ENCODE measurements at regions not wholly inside any gene's neighbourhood (a gene's known extent, or its start where the extent isn't known, plus 50 kb on each side); places are given as distances from the start of the nearest gene placed in this dataset.
A peak's percentile ranks its signal among the peaks of the same experiment; 100 is the strongest.

- Histone ChIP-seq H3K27me3 (ENCODE audit: low read depth) (no peaks in the 10 kb centered on the region), H3K4me3 (no peak overlapping the region), H3K36me3 (no peaks in the 10 kb centered on the region), H3K27ac (no peak overlapping the region), H3K4me1 (no peaks in the 10 kb centered on the region), H3K9me3 (no peaks in the 10 kb centered on the region)
- intact Hi-C loops (cut with DNase I), result no loop called here
- ATAC-seq (no peak), DNase-seq (no peak)
- no peak for TF ChIP-seq CTCF (IDR thresholded peaks at IDR 0.05)
Measured at GRCh38 chr13:74438901-74439300, 304.7 kb upstream of the KLF12 start.

- TF ChIP-seq CTCF (IDR thresholded peaks at IDR 0.05), result no peak
- DNase-seq, result no peak
- no peak overlapping the region for H3K4me3 ChIP-seq
- no peaks in the 10 kb centered on the region for H3K27me3 ChIP-seq (ENCODE audit: low read depth)
- no peaks in the 10 kb centered on the region for H3K9me3 ChIP-seq
- no peaks in the 10 kb centered on the region for H3K36me3 ChIP-seq
- intact Hi-C loops (cut with DNase I), result no loop called here
- no peaks in the 10 kb centered on the region for H3K4me1 ChIP-seq
- no peak for ATAC-seq
- H3K27ac ChIP-seq, result no peak overlapping the region
Measured at GRCh38 chr13:74434782-74435181, 300.6 kb upstream of the KLF12 start.

GRCh38 chr13:74424455-74424854, 290.3 kb upstream of the KLF12 start:
- ATAC-seq, result no peak

GRCh38 chr13:74423434-74423833, 289.2 kb upstream of the KLF12 start:
- DNase-seq (no peak), ATAC-seq (no peak)
- Histone ChIP-seq H3K4me3 (no peak overlapping the region), H3K27ac (no peak overlapping the region), H3K27me3 (ENCODE audit: low read depth) (no peaks in the 10 kb centered on the region), H3K4me1 (no peaks in the 10 kb centered on the region), H3K9me3 (no peaks in the 10 kb centered on the region), H3K36me3 (no peaks in the 10 kb centered on the region)
- no peak for TF ChIP-seq CTCF (IDR thresholded peaks at IDR 0.05)
- intact Hi-C loops (cut with DNase I), result no loop called here

More at GRCh38 chr13:74424455-74424854, 290.3 kb upstream of the KLF12 start:
- no peak for DNase-seq
- intact Hi-C loops (cut with DNase I), result no loop called here
- H3K9me3 ChIP-seq, result no peaks in the 10 kb centered on the region
- H3K27me3 ChIP-seq (ENCODE audit: low read depth), result no peaks in the 10 kb centered on the region
- no peak overlapping the region for H3K4me3 ChIP-seq
- no peaks in the 10 kb centered on the region for H3K4me1 ChIP-seq
- no peak for TF ChIP-seq CTCF (IDR thresholded peaks at IDR 0.05)
- no peaks in the 10 kb centered on the region for H3K36me3 ChIP-seq
- H3K27ac ChIP-seq, result no peak overlapping the region

GRCh38 chr13:74414458-74414857, 280.3 kb upstream of the KLF12 start:
- no peaks in the 10 kb centered on the region for H3K4me1 ChIP-seq
- H3K9me3 ChIP-seq, result no peaks in the 10 kb centered on the region
- no peak for TF ChIP-seq CTCF (IDR thresholded peaks at IDR 0.05)
- intact Hi-C loops (cut with DNase I), result no loop called here
- no peaks in the 10 kb centered on the region for H3K36me3 ChIP-seq
- no peak overlapping the region for H3K4me3 ChIP-seq
- DNase-seq (no peak), ATAC-seq (peak in 1 of 2 donors; percentile 30)
- no peaks in the 10 kb centered on the region for H3K27me3 ChIP-seq (ENCODE audit: low read depth)
- H3K27ac ChIP-seq, result no peak overlapping the region

GRCh38 chr13:74413482-74413881, 279.3 kb upstream of the KLF12 start:
- H3K9me3 ChIP-seq, result no peaks in the 10 kb centered on the region
- TF ChIP-seq CTCF (IDR thresholded peaks at IDR 0.05), result no peak
- no peaks in the 10 kb centered on the region for H3K4me1 ChIP-seq
- peak in 1 of 2 donors; percentile 34 for ATAC-seq
- intact Hi-C loops (cut with DNase I), result no loop called here
- H3K36me3 ChIP-seq, result no peaks in the 10 kb centered on the region
- DNase-seq, result no peak
- H3K27me3 ChIP-seq (ENCODE audit: low read depth), result no peaks in the 10 kb centered on the region
- H3K4me3 ChIP-seq, result no peak overlapping the region
- H3K27ac ChIP-seq, result no peak overlapping the region

All from lower lobe of right lung (tissue), 2 donors.